ENCODE measurements at regions not wholly inside any gene's neighbourhood (a gene's known extent, or its start where the extent isn't known, plus 50 kb on each side); places are given as distances from the start of the nearest gene placed in this dataset.

DNA sequence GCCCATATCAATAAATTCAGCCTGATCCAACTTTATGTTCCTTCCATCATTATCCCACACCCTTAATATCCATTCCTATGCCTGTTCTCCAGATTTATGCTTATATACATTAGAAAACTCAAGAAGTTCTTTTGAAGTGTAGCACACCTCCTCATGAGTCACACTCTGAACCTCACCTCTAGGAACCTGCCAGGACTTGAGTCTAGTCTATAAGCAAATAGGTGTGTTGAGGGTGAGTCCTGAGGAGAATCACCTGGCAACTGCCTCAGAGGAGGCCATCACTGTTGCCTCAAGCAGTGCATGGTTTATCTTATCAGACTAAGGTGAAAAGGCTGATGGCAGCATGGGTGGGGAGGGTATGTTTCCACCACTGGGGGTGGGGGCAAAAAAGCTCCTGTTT, 496.7 kb downstream of the C6orf118 start:
- TF ChIP-seq ZC3H10 (CRISPR knock-in tag; IDR thresholded peaks at IDR 0.05) (no peak), TCF4 (CRISPR knock-in tag; IDR thresholded peaks at IDR 0.05; ENCODE audit: borderline replicate concordance) (no peak), ARNTL (CRISPR knock-in tag; IDR thresholded peaks at IDR 0.05; ENCODE audit: borderline replicate concordance, low read depth) (no peak), ZFP3 (CRISPR knock-in tag; IDR thresholded peaks at IDR 0.05) (no peak), ZNF70 (CRISPR knock-in tag; IDR thresholded peaks at IDR 0.05) (no peak)
- TF ChIP-seq, protein P1, sequence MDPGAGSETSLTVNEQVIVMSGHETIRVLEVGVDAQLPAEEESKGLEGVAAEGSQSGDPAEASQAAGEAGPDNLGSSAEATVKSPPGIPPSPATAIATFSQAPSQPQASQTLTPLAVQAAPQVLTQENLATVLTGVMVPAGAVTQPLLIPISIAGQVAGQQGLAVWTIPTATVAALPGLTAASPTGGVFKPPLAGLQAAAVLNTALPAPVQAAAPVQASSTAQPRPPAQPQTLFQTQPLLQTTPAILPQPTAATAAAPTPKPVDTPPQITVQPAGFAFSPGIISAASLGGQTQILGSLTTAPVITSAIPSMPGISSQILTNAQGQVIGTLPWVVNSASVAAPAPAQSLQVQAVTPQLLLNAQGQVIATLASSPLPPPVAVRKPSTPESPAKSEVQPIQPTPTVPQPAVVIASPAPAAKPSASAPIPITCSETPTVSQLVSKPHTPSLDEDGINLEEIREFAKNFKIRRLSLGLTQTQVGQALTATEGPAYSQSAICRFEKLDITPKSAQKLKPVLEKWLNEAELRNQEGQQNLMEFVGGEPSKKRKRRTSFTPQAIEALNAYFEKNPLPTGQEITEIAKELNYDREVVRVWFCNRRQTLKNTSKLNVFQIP (CRISPR knock-in tag; IDR thresholded peaks at IDR 0.05; ENCODE audit: borderline replicate concordance, low read depth) = no peak
- TF ChIP-seq, protein P2, sequence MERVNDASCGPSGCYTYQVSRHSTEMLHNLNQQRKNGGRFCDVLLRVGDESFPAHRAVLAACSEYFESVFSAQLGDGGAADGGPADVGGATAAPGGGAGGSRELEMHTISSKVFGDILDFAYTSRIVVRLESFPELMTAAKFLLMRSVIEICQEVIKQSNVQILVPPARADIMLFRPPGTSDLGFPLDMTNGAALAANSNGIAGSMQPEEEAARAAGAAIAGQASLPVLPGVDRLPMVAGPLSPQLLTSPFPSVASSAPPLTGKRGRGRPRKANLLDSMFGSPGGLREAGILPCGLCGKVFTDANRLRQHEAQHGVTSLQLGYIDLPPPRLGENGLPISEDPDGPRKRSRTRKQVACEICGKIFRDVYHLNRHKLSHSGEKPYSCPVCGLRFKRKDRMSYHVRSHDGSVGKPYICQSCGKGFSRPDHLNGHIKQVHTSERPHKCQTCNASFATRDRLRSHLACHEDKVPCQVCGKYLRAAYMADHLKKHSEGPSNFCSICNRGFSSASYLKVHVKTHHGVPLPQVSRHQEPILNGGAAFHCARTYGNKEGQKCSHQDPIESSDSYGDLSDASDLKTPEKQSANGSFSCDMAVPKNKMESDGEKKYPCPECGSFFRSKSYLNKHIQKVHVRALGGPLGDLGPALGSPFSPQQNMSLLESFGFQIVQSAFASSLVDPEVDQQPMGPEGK (CRISPR knock-in tag; IDR thresholded peaks at IDR 0.05; ENCODE audit: borderline replicate concordance) = no peak

Data from SK-N-SH treated with all-trans-retinoic acid at 6 μM for 48 hours (cell line).